Esophagus muscularis mucosa (tissue), 4 donors: ENCODE measurements at regions not wholly inside any gene's neighbourhood (a gene's known extent, or its start where the extent isn't known, plus 50 kb on each side); places are given as distances from the start of the nearest gene placed in this dataset.

Experiments used
- DNase-seq: peaks from one replicate; pipeline ENCODE4 v3.0.0-alpha.2; 2017; ENCODE audit errors: extremely low spot score
- H3K27ac ChIP-seq, 4 donors: fragments of 200-600 bp; sonication (generic); replicated peaks in 1 of 4; 1 replicate in 3 of 4; 2 replicates in 1 of 4; pipeline ENCODE4 v1.5.1; 2016 to 2019; ENCODE audit warnings: mild to moderate bottlenecking in 1 of 4
- H3K27me3 ChIP-seq, 4 donors: fragments of 200-600 bp; sonication (generic); one replicate each; pipeline versions ENCODE4 v1.5.1 to v1.6.0; 2016 to 2019
- H3K36me3 ChIP-seq, 4 donors: fragments of 200-600 bp; sonication (generic); one replicate each; pipeline ENCODE4 v1.5.1; 2016 to 2019
- H3K4me1 ChIP-seq, 4 donors: fragments of 200-600 bp; sonication (generic); one replicate each; pipeline ENCODE4 v1.5.1; 2016 to 2019
- H3K4me3 ChIP-seq, 4 donors: fragments of 200-600 bp; sonication (generic); 1 replicate in 2 of 4; 2 replicates in 2 of 4; pipeline ENCODE4 v1.5.1; 2016 to 2019; ENCODE audit warnings: mild to moderate bottlenecking in 4 of 4, moderate library complexity in 1 of 4
- H3K9me3 ChIP-seq, 4 donors: fragments of 200-600 bp; sonication (generic); 1 replicate in 3 of 4; 2 replicates in 1 of 4; pipeline ENCODE4 v1.5.1; 2016 to 2019
- CTCF ChIP-seq, 3 experiments: fragments of 200-600 bp in 2 of 3; fragments of 450-650 bp in 1 of 3; sonication (generic) in 2 of 3; IDR thresholded peaks; one replicate each; pipeline ENCODE4 v1.5.1; 2017 to 2019; ENCODE audit warnings: antibody characterized with exemption in 3 of 3, mild to moderate bottlenecking in 2 of 3, moderate library complexity in 1 of 3
- EP300 ChIP-seq: sonication (generic); formaldehyde crosslinking; IDR thresholded peaks from one replicate; pipeline ENCODE4 v1.6.1; 2017; ENCODE audit warnings: antibody characterized with exemption
- POLR2A ChIP-seq: fragments of 450-650 bp; IDR thresholded peaks from one replicate; pipeline ENCODE4 v1.6.1; 2017; ENCODE audit warnings: antibody characterized with exemption, moderate library complexity, mild to moderate bottlenecking, low read depth
- POLR2AphosphoS5 ChIP-seq, 2 donors: sonication (generic); formaldehyde crosslinking; IDR thresholded peaks; one replicate each; pipeline ENCODE4 v1.6.1; 2017; ENCODE audit warnings: antibody characterized with exemption in 2 of 2
- WGBS: methylation state at CpG from one replicate; pipeline ENCODE4 v1.1.5; 2018; 5-methylcytosine and 5-hydroxymethylcytosine counted together
- intact Hi-C: fragments of 100-400 bp; cut with DNase I; formaldehyde crosslinking; loops from one replicate; pipeline ENCODE4 v1.15.1; 2023

- no peak for DNase-seq
- H3K36me3 ChIP-seq = no peaks in the 10 kb centered on the region
- no peaks in the 10 kb centered on the region for H3K9me3 ChIP-seq
- no peak overlapping the region for H3K27ac ChIP-seq
- no peaks in the 10 kb centered on the region for H3K27me3 ChIP-seq
- intact Hi-C loops = no loop called here
- TF ChIP-seq POLR2AphosphoS5 (IDR thresholded peaks at IDR 0.05) = peak in 1 of 2 donors; percentile 17
- peak; percentile 33 to 48 (median 47) for TF ChIP-seq CTCF (IDR thresholded peaks at IDR 0.05)
- TF ChIP-seq EP300 = no peak
- no peak for TF ChIP-seq POLR2A
- WGBS = 28% methylated on average over 13 of the region's 15 CpGs
- H3K4me1 ChIP-seq = peaks cover 0 to 6% (median 0%) of the 10 kb centered on the region in 4 donors
- H3K4me3 ChIP-seq = no peak overlapping the region
Measured at GRCh38 chr18:6482198-6482977, 67.7 kb upstream of the L3MBTL4 start.

DNA sequence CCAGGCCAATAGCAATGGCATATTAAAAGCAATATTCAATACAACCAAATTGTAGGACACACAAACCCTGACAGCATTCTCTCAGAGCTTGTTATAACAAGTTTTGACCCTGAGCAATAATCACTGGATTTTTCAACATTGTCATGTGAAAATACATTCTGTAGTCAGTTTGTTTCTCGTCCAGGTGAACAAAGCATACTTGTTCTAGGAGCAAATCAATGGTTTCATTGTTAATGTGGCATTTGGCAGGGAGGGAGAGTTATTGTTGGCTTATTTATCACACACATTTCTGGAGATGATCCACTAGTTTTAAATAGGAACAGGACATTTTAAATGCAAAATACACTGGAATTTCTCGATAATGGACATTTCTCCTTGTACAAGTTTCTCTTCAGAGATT lies 69.9 kb upstream of the L3MBTL4 start:
- intact Hi-C loops = no loop called here
- Histone ChIP-seq H3K4me3 (no peak overlapping the region), H3K4me1 (peaks cover 0 to 6% (median 0%) of the 10 kb centered on the region in 4 donors), H3K36me3 (no peaks in the 10 kb centered on the region), H3K9me3 (no peaks in the 10 kb centered on the region), H3K27ac (no peak overlapping the region), H3K27me3 (no peaks in the 10 kb centered on the region)
- no peak for DNase-seq
- TF ChIP-seq CTCF (IDR thresholded peaks at IDR 0.05) = no peak
- TF ChIP-seq POLR2A = no peak
- TF ChIP-seq EP300 = no peak
- no peak for TF ChIP-seq POLR2AphosphoS5 (IDR thresholded peaks at IDR 0.05)
- 75% methylated on average over 2 of the region's 2 CpGs for WGBS

DNA sequence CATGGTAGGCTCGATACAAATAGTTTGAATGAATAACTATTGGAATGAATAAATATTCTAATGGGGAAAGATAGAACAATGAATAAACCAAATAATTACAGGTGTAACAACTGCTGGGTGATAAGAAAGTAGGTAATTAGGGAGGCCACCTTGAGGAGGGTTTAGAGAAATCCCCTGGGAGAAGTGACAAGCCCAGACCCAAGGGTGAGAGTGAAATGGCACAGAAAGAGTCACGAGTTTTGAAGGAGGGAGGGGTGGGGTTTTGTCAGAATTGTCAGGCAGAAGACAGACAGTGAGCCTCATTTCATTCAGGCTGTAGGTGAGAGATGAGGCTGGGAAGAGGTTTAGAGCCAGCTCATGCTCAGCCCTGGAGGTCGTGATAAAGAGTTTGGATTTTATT lies 71.6 kb upstream of the L3MBTL4 start:
- Histone ChIP-seq H3K4me3 (no peak overlapping the region), H3K36me3 (no peaks in the 10 kb centered on the region), H3K27ac (no peak overlapping the region), H3K27me3 (no peaks in the 10 kb centered on the region), H3K4me1 (peaks cover 0 to 6% (median 0%) of the 10 kb centered on the region in 4 donors), H3K9me3 (no peaks in the 10 kb centered on the region)
- DNase-seq = no peak
- 63% methylated on average over 3 of the region's 3 CpGs for WGBS
- intact Hi-C loops = no loop called here
- TF ChIP-seq CTCF (IDR thresholded peaks at IDR 0.05) (no peak), EP300 (no peak), POLR2A (no peak), POLR2AphosphoS5 (IDR thresholded peaks at IDR 0.05) (no peak)

DNA sequence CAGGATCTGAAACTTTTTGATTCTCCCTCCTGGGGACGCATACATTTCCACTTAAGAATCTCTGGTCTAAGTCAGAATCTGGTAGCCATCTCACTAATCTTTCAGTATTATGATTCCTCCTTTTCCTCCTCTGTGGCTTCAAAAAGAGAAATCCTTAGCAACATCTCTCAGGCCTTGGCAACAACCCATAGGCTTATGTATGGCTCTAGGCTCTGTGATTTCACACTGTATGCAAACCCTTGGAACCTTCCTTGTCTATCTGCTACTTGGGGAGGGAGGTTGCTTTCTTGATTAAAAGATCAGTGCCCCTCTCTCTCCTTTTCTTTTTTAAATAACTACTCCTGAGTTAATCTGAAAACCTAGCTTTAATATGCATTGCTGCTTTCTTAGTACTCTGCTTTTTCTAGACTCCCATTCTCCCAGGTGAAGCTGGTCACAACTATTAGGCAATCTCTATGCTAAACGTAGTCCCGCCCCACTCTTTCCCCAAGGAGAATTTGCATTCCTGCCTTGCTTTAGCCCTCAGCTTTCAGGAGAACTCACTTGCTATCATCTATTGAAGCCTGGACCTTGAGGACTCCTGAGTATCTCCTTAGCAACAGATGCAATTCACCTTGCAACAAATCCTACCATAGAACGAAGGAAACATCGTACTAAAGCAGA lies 72.2 kb upstream of the L3MBTL4 start:
- intact Hi-C loops = no loop called here
- Histone ChIP-seq H3K4me3 (no peak overlapping the region), H3K27me3 (no peaks in the 10 kb centered on the region), H3K36me3 (no peaks in the 10 kb centered on the region), H3K4me1 (peaks cover 0 to 6% (median 0%) of the 10 kb centered on the region in 4 donors), H3K9me3 (no peaks in the 10 kb centered on the region), H3K27ac (no peak overlapping the region)
- no peak for DNase-seq
- no peak for TF ChIP-seq POLR2A
- no peak for TF ChIP-seq EP300
- TF ChIP-seq POLR2AphosphoS5 (IDR thresholded peaks at IDR 0.05) = no peak
- no peak for TF ChIP-seq CTCF (IDR thresholded peaks at IDR 0.05)
- WGBS = 94% methylated on average over 5 of the region's 5 CpGs
